Neural progenitor cell (in vitro differentiated cells): ENCODE measurements at regions not wholly inside any gene's neighbourhood (a gene's known extent, or its start where the extent isn't known, plus 50 kb on each side); places are given as distances from the start of the nearest gene placed in this dataset.

Experiments
- DNase-seq: peaks from one replicate; pipeline ENCODE4 v3.0.0-alpha.2; 2016; ENCODE audit warnings: low spot score
- H2AFZ ChIP-seq: fragments of 200-600 bp; sonication (generic); replicated peaks from 2 replicates; pipeline ENCODE4 v1.6.1; 2016; ENCODE audit warnings: antibody characterized with exemption
- H3F3A ChIP-seq: fragments of 200-600 bp; sonication (generic); 2 replicates; pipeline ENCODE4 v1.6.1; 2016; ENCODE audit warnings: antibody characterized with exemption, low read depth
- H3K27ac ChIP-seq: fragments of 200-600 bp; sonication (generic); 2 replicates; pipeline ENCODE4 v1.5.1; 2016; ENCODE audit warnings: mild to moderate bottlenecking
- H3K27me3 ChIP-seq: fragments of 200-600 bp; sonication (generic); 2 replicates; pipeline ENCODE4 v1.6.1; 2016; ENCODE audit warnings: mild to moderate bottlenecking, moderate library complexity
- H3K36me3 ChIP-seq: fragments of 200-600 bp; sonication (generic); 2 replicates; pipeline ENCODE4 v1.5.1; 2016
- H3K4me1 ChIP-seq: fragments of 200-600 bp; sonication (generic); 2 replicates; pipeline ENCODE4 v1.6.1; 2016; ENCODE audit warnings: mixed run types
- H3K4me2 ChIP-seq: fragments of 200-600 bp; sonication (generic); 2 replicates; pipeline ENCODE4 v1.6.1; 2016
- H3K4me3 ChIP-seq: fragments of 200-600 bp; sonication (generic); 2 replicates; pipeline ENCODE4 v1.5.1; 2016
- H3K79me2 ChIP-seq: fragments of 200-600 bp; sonication (generic); 2 replicates; pipeline ENCODE4 v1.6.1; 2016; ENCODE audit warnings: low read depth
- H3K9ac ChIP-seq: fragments of 200-600 bp; sonication (generic); 2 replicates; pipeline ENCODE4 v1.6.1; 2016
- H3K9me3 ChIP-seq: fragments of 200-600 bp; sonication (generic); 2 replicates; pipeline ENCODE4 v1.5.1; 2016; ENCODE audit warnings: low read depth
- H4K20me1 ChIP-seq: fragments of 200-600 bp; sonication (generic); 2 replicates; pipeline ENCODE4 v1.6.1; 2016; ENCODE audit warnings: low read depth
- H3K27ac Mint-ChIP-seq: 3 replicates; pipeline ENCODE4 v1.8.0; 2021; ENCODE audit warnings: mixed read lengths
- H3K27me3 Mint-ChIP-seq: 2 replicates; pipeline ENCODE4 v1.8.0; 2022; ENCODE audit warnings: low read depth, mild to moderate bottlenecking, inconsistent platforms, moderate library complexity, mixed read lengths; ENCODE audit not compliant: insufficient read depth
- H3K36me3 Mint-ChIP-seq: 3 replicates; pipeline ENCODE4 v1.8.0; 2021; ENCODE audit warnings: mixed read lengths
- H3K4me1 Mint-ChIP-seq: 3 replicates; pipeline ENCODE4 v1.8.0; 2021; ENCODE audit warnings: mixed read lengths
- H3K4me3 Mint-ChIP-seq: 3 replicates; pipeline ENCODE4 v1.8.0; 2021; ENCODE audit warnings: mild to moderate bottlenecking, moderate library complexity, mixed read lengths
- H3K9me3 Mint-ChIP-seq: 3 replicates; pipeline ENCODE4 v1.8.0; 2020; ENCODE audit warnings: mixed read lengths
- EZH2 ChIP-seq: fragments of 200-600 bp; sonication (generic); IDR thresholded peaks from 2 replicates; pipeline ENCODE4 v1.6.1; 2017; ENCODE audit warnings: antibody characterized with exemption, mild to moderate bottlenecking, moderate library complexity
- EZH2phosphoT487 ChIP-seq: fragments of 200-600 bp; sonication (generic); IDR thresholded peaks from 2 replicates; pipeline ENCODE4 v1.6.1; 2017; ENCODE audit warnings: antibody characterized with exemption
- TF ChIP-seq, protein P1 (sequence below): fragments of 200-600 bp; sonication (generic); IDR thresholded peaks from 2 replicates; pipeline ENCODE4 v1.5.1; 2017; ENCODE audit warnings: antibody characterized with exemption, mild to moderate bottlenecking

DNA sequence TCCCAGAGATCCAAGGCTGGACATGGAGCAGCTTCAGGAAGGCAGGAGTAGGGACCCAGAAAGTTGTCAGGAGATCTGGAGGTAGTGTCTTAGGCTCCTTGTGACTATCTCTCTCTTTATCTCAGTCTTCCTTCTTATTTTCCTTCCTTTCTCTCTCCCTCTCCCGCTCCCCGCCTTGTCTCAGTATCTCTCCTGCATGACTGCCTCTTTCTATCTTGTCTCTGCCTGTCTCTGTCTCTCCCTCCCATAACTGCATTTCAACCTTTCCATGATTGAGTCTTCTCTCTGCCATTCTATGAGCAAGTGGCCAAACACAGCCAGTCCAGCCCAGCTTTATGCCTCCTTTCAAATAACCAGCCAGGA is 61.0 kb upstream of the NEK6 start:
- Histone ChIP-seq H2AFZ (no peak overlapping the region), H3K27me3 (no peaks in the 10 kb centered on the region), H3K4me1 (no peaks in the 10 kb centered on the region), H4K20me1 (no peaks in the 10 kb centered on the region), H3K36me3 (no peaks in the 10 kb centered on the region), H3F3A (no peaks in the 10 kb centered on the region), H3K79me2 (no peaks in the 10 kb centered on the region), H3K4me2 (no peak overlapping the region), H3K4me3 (no peak overlapping the region), H3K9me3 (no peaks in the 10 kb centered on the region), H3K9ac (no peak overlapping the region), H3K27ac (no peak overlapping the region)
- Mint-ChIP-seq H3K36me3 (no peaks in the 10 kb centered on the region), H3K4me1 (no peaks in the 10 kb centered on the region), H3K27ac (no peak overlapping the region), H3K9me3 (peaks cover 10% of the 10 kb centered on the region), H3K27me3 (peaks cover 4% of the 10 kb centered on the region), H3K4me3 (no peak overlapping the region)
- TF ChIP-seq EZH2 (no peak), EZH2phosphoT487 (no peak)
- no peak for DNase-seq

- no peak for DNase-seq
- no peaks in the 10 kb centered on the region for H3K4me1 Mint-ChIP-seq
- H3K4me3 Mint-ChIP-seq, result no peak overlapping the region
- peak overlapping the region; percentile 5 for H3K27ac Mint-ChIP-seq
- H3F3A ChIP-seq, result no peaks in the 10 kb centered on the region
- no peaks in the 10 kb centered on the region for H3K36me3 ChIP-seq
- H3K9me3 Mint-ChIP-seq, result peaks cover 10% of the 10 kb centered on the region
- TF ChIP-seq, protein P1, sequence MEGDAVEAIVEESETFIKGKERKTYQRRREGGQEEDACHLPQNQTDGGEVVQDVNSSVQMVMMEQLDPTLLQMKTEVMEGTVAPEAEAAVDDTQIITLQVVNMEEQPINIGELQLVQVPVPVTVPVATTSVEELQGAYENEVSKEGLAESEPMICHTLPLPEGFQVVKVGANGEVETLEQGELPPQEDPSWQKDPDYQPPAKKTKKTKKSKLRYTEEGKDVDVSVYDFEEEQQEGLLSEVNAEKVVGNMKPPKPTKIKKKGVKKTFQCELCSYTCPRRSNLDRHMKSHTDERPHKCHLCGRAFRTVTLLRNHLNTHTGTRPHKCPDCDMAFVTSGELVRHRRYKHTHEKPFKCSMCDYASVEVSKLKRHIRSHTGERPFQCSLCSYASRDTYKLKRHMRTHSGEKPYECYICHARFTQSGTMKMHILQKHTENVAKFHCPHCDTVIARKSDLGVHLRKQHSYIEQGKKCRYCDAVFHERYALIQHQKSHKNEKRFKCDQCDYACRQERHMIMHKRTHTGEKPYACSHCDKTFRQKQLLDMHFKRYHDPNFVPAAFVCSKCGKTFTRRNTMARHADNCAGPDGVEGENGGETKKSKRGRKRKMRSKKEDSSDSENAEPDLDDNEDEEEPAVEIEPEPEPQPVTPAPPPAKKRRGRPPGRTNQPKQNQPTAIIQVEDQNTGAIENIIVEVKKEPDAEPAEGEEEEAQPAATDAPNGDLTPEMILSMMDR, result no peak
- TF ChIP-seq EZH2 (no peak), EZH2phosphoT487 (no peak)
- H3K27me3 Mint-ChIP-seq, result peaks cover 5% of the 10 kb centered on the region
- no peak overlapping the region for H3K27ac ChIP-seq
- no peak overlapping the region for H2AFZ ChIP-seq
- H3K4me2 ChIP-seq, result no peak overlapping the region
- H4K20me1 ChIP-seq, result no peaks in the 10 kb centered on the region
- H3K9ac ChIP-seq, result no peak overlapping the region
- no peak overlapping the region for H3K4me3 ChIP-seq
- H3K27me3 ChIP-seq, result no peaks in the 10 kb centered on the region
- H3K36me3 Mint-ChIP-seq, result no peaks in the 10 kb centered on the region
- H3K4me1 ChIP-seq, result no peaks in the 10 kb centered on the region
- H3K9me3 ChIP-seq, result no peaks in the 10 kb centered on the region
- H3K79me2 ChIP-seq, result no peaks in the 10 kb centered on the region
These were observed 60.3 kb upstream of the NEK6 start for GRCh38 chr9:124197177-124198095.

- no peaks in the 10 kb centered on the region for H3K9me3 ChIP-seq
- H3K79me2 ChIP-seq, result no peaks in the 10 kb centered on the region
- no peaks in the 10 kb centered on the region for H3K4me1 Mint-ChIP-seq
- H3K27ac ChIP-seq, result no peak overlapping the region
- no peaks in the 10 kb centered on the region for H3K27me3 ChIP-seq
- no peaks in the 10 kb centered on the region for H4K20me1 ChIP-seq
- H3K27me3 Mint-ChIP-seq, result peaks cover 5% of the 10 kb centered on the region
- peaks cover 10% of the 10 kb centered on the region for H3K9me3 Mint-ChIP-seq
- H3K4me2 ChIP-seq, result no peak overlapping the region
- H3F3A ChIP-seq, result no peaks in the 10 kb centered on the region
- TF ChIP-seq, protein P1, result no peak
- TF ChIP-seq EZH2phosphoT487 (no peak), EZH2 (no peak)
- H3K36me3 ChIP-seq, result no peaks in the 10 kb centered on the region
- DNase-seq, result no peak
- H3K4me3 ChIP-seq, result no peak overlapping the region
- H2AFZ ChIP-seq, result no peak overlapping the region
- H3K4me1 ChIP-seq, result no peaks in the 10 kb centered on the region
- no peak overlapping the region for H3K9ac ChIP-seq
- H3K27ac Mint-ChIP-seq, result peak overlapping the region; percentile 25
- H3K4me3 Mint-ChIP-seq, result no peak overlapping the region
- no peaks in the 10 kb centered on the region for H3K36me3 Mint-ChIP-seq
These were observed 59.4 kb upstream of the NEK6 start for GRCh38 chr9:124198331-124198730.

GRCh38 chr9:124198948-124199347 is 58.8 kb upstream of the NEK6 start:
- H3K36me3 ChIP-seq, result no peaks in the 10 kb centered on the region
- H2AFZ ChIP-seq, result no peak overlapping the region
- no peaks in the 10 kb centered on the region for H3K9me3 ChIP-seq
- H3K4me3 Mint-ChIP-seq, result no peak overlapping the region
- H3K9me3 Mint-ChIP-seq, result peaks cover 10% of the 10 kb centered on the region
- peaks cover 7% of the 10 kb centered on the region for H3K27me3 Mint-ChIP-seq
- H3K27ac Mint-ChIP-seq, result no peak overlapping the region
- no peaks in the 10 kb centered on the region for H3F3A ChIP-seq
- H4K20me1 ChIP-seq, result no peaks in the 10 kb centered on the region
- no peak overlapping the region for H3K27ac ChIP-seq
- no peaks in the 10 kb centered on the region for H3K27me3 ChIP-seq
- H3K4me1 Mint-ChIP-seq, result no peaks in the 10 kb centered on the region
- H3K4me1 ChIP-seq, result no peaks in the 10 kb centered on the region
- H3K4me2 ChIP-seq, result no peak overlapping the region
- H3K9ac ChIP-seq, result no peak overlapping the region
- DNase-seq, result no peak
- no peaks in the 10 kb centered on the region for H3K36me3 Mint-ChIP-seq
- TF ChIP-seq, protein P1, result no peak
- TF ChIP-seq EZH2phosphoT487 (no peak), EZH2 (no peak)
- H3K79me2 ChIP-seq, result no peaks in the 10 kb centered on the region
- no peak overlapping the region for H3K4me3 ChIP-seq
